Activated naive CD8-positive, alpha-beta T cell treated with anti-CD3 and anti-CD28 coated beads, Interleukin-2, amount 10 ng/mL, durations not matched to agents 7 days and 5 days (primary cell): ENCODE measurements at regions not wholly inside any gene's neighbourhood (a gene's known extent, or its start where the extent isn't known, plus 50 kb on each side); places are given as distances from the start of the nearest gene placed in this dataset.

Source experiments
- ATAC-seq: fragments of 150-1000 bp; cut with Tn5 transposase; one replicate; pipeline ENCODE4 v1.10.0; 2021; ENCODE audit warnings: low read depth, moderate library complexity
- POLR2A ChIA-PET: fragments of 350-600 bp; sonication (Branson Sonifier 250); formaldehyde crosslinking; loops from one replicate; lab custom pipeline; 2021; ENCODE audit warnings: antibody characterized with exemption; lab: Charles Lee
- DNase-seq: peaks from one replicate; pipeline ENCODE4 v3.0.0; 2021
- H3K27ac Mint-ChIP-seq: one replicate; pipeline ENCODE4 v1.8.0; 2022; ENCODE audit warnings: mild to moderate bottlenecking, mixed read lengths
- H3K27me3 Mint-ChIP-seq: one replicate; pipeline ENCODE4 v1.8.0; 2022; ENCODE audit warnings: mild to moderate bottlenecking, moderate library complexity, mixed read lengths
- H3K36me3 Mint-ChIP-seq: one replicate; pipeline ENCODE4 v1.8.0; 2021; ENCODE audit warnings: mild to moderate bottlenecking, mixed read lengths
- H3K4me1 Mint-ChIP-seq: one replicate; pipeline ENCODE4 v1.8.0; 2021; ENCODE audit warnings: mixed read lengths
- H3K4me3 Mint-ChIP-seq: one replicate; pipeline ENCODE4 v1.8.0; 2022; ENCODE audit warnings: mild to moderate bottlenecking, moderate library complexity, mixed read lengths
- H3K9me3 Mint-ChIP-seq: one replicate; pipeline ENCODE4 v1.8.0; 2021; ENCODE audit warnings: mixed read lengths

DNA sequence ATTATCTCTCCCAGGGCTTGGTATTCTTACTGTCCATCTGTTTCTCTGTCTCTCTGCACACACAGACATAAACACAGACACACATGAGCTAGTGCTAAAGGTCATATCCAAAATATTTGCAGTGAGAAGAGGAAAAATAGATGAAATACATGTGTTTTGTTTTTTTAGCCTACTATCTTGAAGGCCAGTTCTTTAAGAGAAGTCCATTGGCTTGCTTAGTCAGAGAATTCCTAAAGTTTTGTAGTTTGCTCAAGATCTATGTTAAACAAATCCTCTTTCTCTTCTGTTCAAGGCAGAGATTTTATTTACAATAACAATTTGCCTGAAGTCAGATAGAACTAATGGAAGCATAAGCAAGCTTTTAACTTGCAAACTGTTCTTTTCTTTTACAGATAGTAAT lies 120.0 kb upstream of the AKIRIN2 start:
- Mint-ChIP-seq H3K4me1 (no peaks in the 10 kb centered on the region), H3K4me3 (no peak overlapping the region), H3K27ac (no peak overlapping the region), H3K27me3 (no peaks in the 10 kb centered on the region), H3K9me3 (no peaks in the 10 kb centered on the region), H3K36me3 (no peaks in the 10 kb centered on the region)
- POLR2A ChIA-PET, result no interaction called here
- ATAC-seq, result no peak
- DNase-seq, result no peak

DNA sequence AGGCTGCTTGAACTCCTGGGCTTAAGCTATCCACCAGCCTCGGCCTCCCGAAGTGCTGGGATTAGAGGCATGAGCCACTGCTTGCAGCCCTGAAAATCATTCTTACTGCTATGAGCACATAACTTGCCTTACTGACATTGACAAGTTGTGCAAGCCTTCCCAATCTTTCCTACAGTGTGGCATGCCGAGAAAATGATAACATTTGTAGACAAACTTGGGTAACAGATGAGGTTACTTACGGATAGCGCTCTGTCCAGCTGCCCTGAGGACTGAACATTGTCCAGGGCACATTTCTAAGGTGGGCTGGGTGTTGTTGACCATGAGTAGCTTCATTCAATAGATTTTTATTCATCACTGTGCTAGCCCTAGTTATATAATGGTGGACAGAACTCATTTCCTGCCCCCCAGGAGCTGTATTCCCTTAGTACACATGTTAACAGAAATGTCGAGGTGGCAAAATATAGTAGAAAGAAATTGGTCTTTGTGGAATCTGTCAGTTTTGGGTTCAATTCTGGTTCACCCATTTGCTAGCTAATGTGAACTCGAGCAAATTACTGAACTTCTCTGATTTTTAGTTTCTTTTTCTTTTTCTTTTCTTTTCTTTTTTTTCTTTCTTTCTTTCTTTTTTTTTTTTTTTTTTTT lies 118.4 kb upstream of the AKIRIN2 start:
- H3K4me1 Mint-ChIP-seq, result no peaks in the 10 kb centered on the region
- DNase-seq (no peak), ATAC-seq (no peak)
- no peaks in the 10 kb centered on the region for H3K36me3 Mint-ChIP-seq
- H3K27ac Mint-ChIP-seq, result no peak overlapping the region
- POLR2A ChIA-PET, result interaction anchor here (0.7 kb wide), 1 partner anchor 15 kb away, joined by 3 read pairs; no protein-coding TSS in a partner anchor
- peaks cover 3% of the 10 kb centered on the region for H3K27me3 Mint-ChIP-seq
- H3K4me3 Mint-ChIP-seq, result no peak overlapping the region
- H3K9me3 Mint-ChIP-seq, result no peaks in the 10 kb centered on the region

DNA sequence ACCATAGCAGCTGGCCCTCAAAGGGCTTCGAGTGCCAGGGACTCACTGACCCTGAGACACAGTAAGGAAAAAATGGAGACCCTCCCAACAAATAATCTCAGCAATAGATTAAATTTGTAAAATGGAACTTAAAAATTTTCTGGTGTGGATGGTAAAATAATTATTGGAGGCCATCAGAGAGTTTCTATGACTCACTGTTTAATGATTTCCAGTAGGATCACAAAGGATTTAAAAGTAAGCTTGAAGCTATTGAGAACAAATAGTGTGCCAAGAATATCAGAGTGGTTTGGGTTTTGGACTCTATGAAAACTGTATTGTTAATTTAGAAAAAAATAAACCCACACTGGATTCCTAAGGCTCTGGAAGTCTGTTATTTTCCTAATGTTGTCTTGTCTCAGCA lies 115.2 kb upstream of the AKIRIN2 start:
- no peaks in the 10 kb centered on the region for H3K9me3 Mint-ChIP-seq
- ATAC-seq (no peak), DNase-seq (no peak)
- no peaks in the 10 kb centered on the region for H3K4me1 Mint-ChIP-seq
- no peak overlapping the region for H3K27ac Mint-ChIP-seq
- H3K27me3 Mint-ChIP-seq, result peaks cover 6% of the 10 kb centered on the region
- POLR2A ChIA-PET, result no interaction called here
- H3K36me3 Mint-ChIP-seq, result no peaks in the 10 kb centered on the region
- H3K4me3 Mint-ChIP-seq, result no peak overlapping the region

DNA sequence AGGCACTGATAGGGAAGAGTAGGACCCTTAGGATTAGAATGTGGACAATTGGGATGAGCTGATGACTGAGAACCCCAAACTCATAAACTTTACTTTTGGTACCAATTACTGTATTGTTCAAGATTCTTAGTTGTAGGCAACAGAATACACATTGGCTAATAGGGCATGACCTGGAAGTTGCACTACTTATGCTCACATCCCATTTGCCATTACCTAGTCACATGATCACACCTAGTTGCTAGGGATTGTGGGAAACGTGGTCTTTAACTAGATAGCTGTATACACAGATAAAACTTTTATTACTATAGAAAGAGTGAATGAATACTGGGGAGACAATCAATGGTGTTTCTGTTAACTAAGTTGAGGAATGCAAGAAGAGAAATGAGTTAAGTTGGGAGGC lies 113.4 kb upstream of the AKIRIN2 start:
- no peaks in the 10 kb centered on the region for H3K4me1 Mint-ChIP-seq
- POLR2A ChIA-PET, result no interaction called here
- no peak for ATAC-seq
- H3K9me3 Mint-ChIP-seq, result no peaks in the 10 kb centered on the region
- no peaks in the 10 kb centered on the region for H3K36me3 Mint-ChIP-seq
- H3K27me3 Mint-ChIP-seq, result peaks cover 6% of the 10 kb centered on the region
- H3K27ac Mint-ChIP-seq, result no peak overlapping the region
- H3K4me3 Mint-ChIP-seq, result no peak overlapping the region
- DNase-seq, result no peak

DNA sequence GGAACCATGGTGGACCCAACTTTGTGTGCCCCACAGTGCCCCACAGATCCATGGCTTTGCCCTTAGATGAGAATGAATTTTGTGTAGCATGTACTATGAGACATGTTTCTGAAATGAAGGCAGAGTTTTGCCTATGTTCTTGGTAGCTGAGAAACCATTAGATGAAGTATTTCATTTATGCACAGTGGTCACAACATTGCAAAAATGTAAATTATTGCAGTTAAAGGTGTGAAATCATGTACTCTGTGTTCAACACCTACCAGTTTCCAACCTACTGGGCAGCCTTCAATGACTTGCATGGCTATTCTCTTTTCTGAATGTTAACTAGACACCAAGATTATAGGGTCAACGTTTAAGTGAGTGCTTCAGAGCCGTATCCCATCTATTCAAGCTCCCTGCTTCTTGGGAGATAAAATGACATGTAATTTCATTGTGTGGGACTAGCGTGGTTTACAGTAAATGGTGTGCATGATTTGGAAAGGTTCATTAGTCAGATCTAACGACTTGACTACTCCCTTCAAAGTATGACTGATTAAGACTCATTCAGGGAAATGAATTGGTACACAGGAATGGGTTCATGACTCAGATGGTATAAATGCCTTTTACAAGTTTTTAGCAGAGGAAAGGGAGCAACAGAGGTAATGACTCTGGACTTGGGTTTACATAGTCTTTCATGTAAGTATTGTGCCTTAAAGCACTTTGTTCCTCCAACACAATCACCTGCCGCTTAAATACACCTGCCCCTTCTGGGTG lies 106.1 kb upstream of the AKIRIN2 start:
- no peak for ATAC-seq
- Mint-ChIP-seq H3K4me3 (no peak overlapping the region), H3K27me3 (peaks cover 15% of the 10 kb centered on the region), H3K27ac (no peak overlapping the region), H3K9me3 (no peaks in the 10 kb centered on the region), H3K36me3 (no peaks in the 10 kb centered on the region), H3K4me1 (no peaks in the 10 kb centered on the region)
- POLR2A ChIA-PET, result no interaction called here
- no peak for DNase-seq

DNA sequence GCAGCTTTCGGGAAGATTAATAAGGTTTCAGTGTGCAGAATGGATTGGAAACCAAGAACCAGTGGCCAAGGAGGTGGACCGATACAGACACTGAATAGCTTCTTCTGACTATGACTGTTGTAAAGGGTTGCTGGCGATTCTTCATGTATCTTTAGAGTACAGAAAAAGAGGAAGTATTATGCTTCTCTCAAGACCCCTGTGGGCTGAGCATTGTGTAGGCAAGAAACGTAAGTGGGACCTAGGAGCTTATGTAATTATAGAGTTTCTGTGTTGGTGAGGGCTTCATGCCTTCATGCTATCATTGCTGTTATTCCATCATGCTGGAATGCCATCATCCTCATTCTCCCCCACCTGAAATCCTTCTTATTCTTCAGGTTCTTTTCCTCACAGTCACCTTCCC lies 105.4 kb upstream of the AKIRIN2 start:
- Mint-ChIP-seq H3K4me1 (no peaks in the 10 kb centered on the region), H3K27me3 (peaks cover 15% of the 10 kb centered on the region), H3K9me3 (no peaks in the 10 kb centered on the region), H3K4me3 (no peak overlapping the region), H3K27ac (no peak overlapping the region), H3K36me3 (no peaks in the 10 kb centered on the region)
- POLR2A ChIA-PET, result no interaction called here
- ATAC-seq, result no peak
- no peak for DNase-seq

DNA sequence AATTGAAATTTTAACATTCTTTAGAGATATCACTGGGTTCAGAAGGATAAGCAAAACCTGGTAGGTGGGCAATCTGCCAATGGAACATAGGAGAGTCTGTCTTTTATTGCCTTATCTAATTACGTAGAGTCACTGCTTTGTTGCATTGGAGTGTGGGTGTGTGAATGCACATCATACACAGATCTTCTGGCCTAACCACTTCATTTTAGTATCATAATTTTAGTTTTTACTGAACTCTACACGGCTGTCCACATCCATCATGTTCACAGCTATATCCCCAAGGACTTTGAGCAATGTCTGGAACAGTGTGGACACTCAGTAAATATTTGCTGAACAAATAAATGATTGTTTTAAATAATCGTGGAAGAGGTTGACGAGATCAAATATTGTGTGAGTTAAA lies 104.6 kb upstream of the AKIRIN2 start:
- no peak overlapping the region for H3K4me3 Mint-ChIP-seq
- H3K27ac Mint-ChIP-seq, result no peak overlapping the region
- H3K27me3 Mint-ChIP-seq, result peaks cover 17% of the 10 kb centered on the region
- H3K9me3 Mint-ChIP-seq, result no peaks in the 10 kb centered on the region
- H3K36me3 Mint-ChIP-seq, result no peaks in the 10 kb centered on the region
- DNase-seq, result no peak
- POLR2A ChIA-PET, result no interaction called here
- H3K4me1 Mint-ChIP-seq, result no peaks in the 10 kb centered on the region
- no peak for ATAC-seq

DNA sequence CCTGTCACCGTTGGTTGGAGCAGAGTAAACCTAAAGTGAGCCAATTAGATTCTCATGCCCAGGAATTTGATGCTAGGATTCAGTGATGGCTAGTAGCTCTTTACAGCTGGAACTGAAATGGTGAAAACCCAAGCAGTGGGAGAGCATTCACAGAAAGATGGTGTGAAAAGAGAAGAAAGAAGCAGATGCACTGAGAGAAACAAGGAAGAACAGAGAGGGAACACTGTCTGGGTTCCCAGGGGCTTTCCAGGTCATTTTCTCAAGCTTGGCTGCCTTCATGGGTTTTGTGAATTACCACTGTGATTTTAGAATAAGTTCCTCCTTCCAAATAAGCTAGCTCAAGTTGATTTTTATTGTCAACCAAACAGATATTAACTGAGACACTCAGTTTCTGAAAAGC lies 104.1 kb upstream of the AKIRIN2 start:
- Mint-ChIP-seq H3K9me3 (no peaks in the 10 kb centered on the region), H3K4me1 (no peaks in the 10 kb centered on the region), H3K27me3 (peaks cover 22% of the 10 kb centered on the region), H3K27ac (no peak overlapping the region), H3K36me3 (no peaks in the 10 kb centered on the region), H3K4me3 (no peak overlapping the region)
- ATAC-seq (no peak), DNase-seq (no peak)
- POLR2A ChIA-PET, result no interaction called here

DNA sequence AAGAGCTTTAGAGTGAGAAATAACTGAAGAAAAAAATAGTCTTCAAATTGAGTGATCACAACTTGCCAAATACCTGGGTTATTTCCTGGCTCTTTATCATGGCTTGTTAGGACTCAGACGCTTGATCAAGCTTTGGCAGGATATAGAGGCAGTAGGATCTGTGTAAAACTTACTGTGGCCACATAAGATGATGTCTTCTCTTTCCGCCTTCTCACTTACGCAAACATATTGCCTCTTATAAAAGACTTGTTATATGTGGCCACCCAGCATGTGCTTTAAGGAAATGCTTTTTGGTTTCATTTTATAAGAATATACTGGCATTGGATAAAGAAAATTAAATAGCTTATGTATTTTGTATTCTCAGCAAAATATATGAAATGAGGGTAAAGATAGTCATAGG lies 101.8 kb upstream of the AKIRIN2 start:
- no peak overlapping the region for H3K27ac Mint-ChIP-seq
- POLR2A ChIA-PET, result no interaction called here
- H3K4me1 Mint-ChIP-seq, result peaks cover 4% of the 10 kb centered on the region
- DNase-seq (no peak), ATAC-seq (no peak)
- no peaks in the 10 kb centered on the region for H3K9me3 Mint-ChIP-seq
- peaks cover 25% of the 10 kb centered on the region for H3K27me3 Mint-ChIP-seq
- no peaks in the 10 kb centered on the region for H3K36me3 Mint-ChIP-seq
- no peak overlapping the region for H3K4me3 Mint-ChIP-seq

DNA sequence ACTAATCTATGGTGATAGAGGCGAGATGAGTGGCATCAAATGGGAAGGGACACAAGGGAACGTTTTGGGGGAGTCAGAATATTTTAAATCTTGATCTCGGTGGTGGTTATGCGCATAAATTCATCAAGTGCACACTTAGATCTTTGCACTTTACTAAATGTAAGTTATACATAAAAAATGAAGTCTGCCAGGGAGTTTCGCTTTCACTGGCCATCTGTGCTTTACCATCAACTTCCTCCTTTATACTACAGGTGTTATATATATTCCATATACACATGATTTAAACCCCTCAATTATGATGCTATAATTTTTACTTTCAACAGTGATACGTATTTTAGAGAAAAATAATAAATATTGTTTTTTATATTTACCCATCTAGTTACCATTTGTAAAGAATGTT lies 97.6 kb upstream of the AKIRIN2 start:
- H3K27me3 Mint-ChIP-seq, result peaks cover 17% of the 10 kb centered on the region
- no peaks in the 10 kb centered on the region for H3K36me3 Mint-ChIP-seq
- no peaks in the 10 kb centered on the region for H3K9me3 Mint-ChIP-seq
- POLR2A ChIA-PET, result no interaction called here
- H3K27ac Mint-ChIP-seq, result no peak overlapping the region
- DNase-seq, result no peak
- no peak overlapping the region for H3K4me3 Mint-ChIP-seq
- ATAC-seq, result no peak
- H3K4me1 Mint-ChIP-seq, result peaks cover 5% of the 10 kb centered on the region

DNA sequence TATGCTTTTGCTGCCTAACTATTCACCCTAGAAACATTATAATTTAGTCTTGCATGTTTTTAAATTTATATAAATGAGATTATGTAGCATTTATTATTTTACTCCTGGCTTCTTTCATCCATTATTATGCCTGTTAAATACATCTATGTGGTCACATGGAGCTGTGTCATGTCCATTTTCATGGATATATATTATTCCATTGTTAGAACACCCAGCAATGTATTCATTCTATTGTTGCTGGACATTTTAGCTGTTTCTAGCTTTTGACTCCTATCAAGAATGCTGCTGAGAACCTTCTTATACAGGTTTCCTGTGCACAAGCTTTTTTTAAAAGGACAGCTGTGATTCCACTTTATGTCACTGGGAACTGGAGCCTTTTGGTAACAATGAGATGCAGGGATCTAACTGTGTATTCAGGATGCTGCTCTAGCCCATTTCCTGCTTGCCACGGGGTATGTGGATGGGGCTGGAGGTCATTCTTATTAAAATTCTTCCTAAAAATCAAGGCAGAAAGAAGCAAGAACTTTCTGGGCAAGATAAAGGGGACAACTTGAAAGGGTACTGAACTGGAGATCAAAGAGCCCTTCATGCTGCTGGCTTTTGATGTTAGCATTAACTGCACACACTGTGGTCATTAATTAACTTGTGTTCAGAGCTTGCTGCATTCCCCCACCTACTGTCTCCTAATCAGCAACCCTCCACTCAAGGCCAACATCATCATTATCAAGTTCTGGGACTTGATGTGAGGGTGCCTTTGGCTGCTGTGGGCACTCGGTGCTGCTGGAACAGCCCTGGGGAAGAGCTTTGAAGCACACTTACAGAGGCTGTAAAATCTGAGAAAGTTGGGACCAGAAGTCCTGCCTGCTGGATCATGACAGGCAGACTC lies 96.6 kb upstream of the AKIRIN2 start:
- Mint-ChIP-seq H3K4me1 (peaks cover 5% of the 10 kb centered on the region), H3K27ac (no peak overlapping the region), H3K27me3 (peaks cover 23% of the 10 kb centered on the region), H3K9me3 (no peaks in the 10 kb centered on the region), H3K4me3 (no peak overlapping the region), H3K36me3 (no peaks in the 10 kb centered on the region)
- POLR2A ChIA-PET, result no interaction called here
- DNase-seq, result no peak
- ATAC-seq, result no peak

DNA sequence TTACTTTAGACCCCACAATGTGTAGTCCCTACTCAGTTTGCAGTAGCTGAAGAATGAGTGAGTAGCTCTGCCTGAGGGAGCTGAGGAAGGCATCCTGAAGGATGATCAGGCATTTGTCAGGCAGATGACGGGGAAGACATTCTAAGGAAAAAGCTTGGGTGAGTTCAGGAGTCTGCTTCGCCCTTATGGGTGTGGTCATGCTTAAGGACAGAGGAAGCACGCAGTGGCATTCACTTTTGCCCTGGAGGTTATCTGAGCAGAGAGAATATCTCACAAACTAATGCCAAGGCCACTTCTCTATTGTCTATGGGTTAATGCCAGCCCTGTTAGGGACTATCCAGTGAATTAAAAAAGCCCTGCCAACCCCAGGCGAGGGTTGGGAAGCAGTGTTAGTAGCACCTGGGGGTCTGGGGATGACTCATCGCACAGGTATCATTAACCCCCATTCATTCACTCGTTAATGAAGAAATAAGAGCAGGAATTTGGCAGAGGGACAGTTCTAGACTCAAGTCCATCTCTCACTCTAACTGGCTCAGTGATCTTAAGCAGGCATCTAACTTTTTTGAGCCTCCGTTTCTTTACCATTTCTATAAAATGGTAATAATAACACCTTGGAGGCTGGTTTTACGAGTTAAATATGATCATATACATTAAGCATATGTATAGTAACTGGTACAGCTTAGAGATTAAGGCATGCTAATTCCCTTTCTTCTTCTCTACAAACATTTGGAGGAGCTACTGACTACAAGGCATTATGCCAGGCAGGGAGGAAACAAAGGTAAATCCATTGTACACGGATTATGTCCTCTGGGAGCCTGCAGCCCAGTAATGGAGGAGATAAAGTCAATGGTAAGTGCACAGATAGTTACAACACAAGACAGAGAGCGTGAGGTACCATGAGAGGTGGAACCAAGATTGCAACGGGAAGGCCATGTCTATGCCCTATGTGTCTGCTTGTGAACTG lies 93.2 kb upstream of the AKIRIN2 start:
- POLR2A ChIA-PET, result no interaction called here
- ATAC-seq (no peak), DNase-seq (no peak)
- Mint-ChIP-seq H3K9me3 (no peaks in the 10 kb centered on the region), H3K36me3 (no peaks in the 10 kb centered on the region), H3K4me3 (no peak overlapping the region), H3K27ac (no peak overlapping the region), H3K4me1 (peaks cover 5% of the 10 kb centered on the region), H3K27me3 (peaks cover 25% of the 10 kb centered on the region)

DNA sequence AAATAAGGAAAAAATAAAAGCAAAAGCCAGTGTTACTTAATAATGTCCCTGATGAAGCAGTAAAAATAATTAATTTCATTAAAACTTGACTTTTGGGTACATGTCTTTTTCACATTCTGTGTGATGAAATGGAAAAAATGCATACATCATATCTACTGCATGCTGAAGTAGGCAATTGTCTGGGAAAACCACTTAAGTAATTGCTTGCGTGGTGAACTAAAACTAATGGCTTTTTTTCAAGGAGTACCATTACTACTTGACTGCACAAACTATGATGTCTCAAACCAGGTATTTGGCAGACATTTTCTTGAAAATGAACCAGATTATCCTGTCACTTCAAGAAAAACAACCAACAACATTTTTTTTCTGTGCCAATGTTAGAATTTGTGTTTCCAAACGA lies 91.3 kb upstream of the AKIRIN2 start:
- no peak for ATAC-seq
- H3K9me3 Mint-ChIP-seq, result no peaks in the 10 kb centered on the region
- DNase-seq, result no peak
- POLR2A ChIA-PET, result no interaction called here
- H3K27ac Mint-ChIP-seq, result no peak overlapping the region
- H3K36me3 Mint-ChIP-seq, result no peaks in the 10 kb centered on the region
- H3K4me1 Mint-ChIP-seq, result peaks cover 2% of the 10 kb centered on the region
- no peak overlapping the region for H3K4me3 Mint-ChIP-seq
- peaks cover 32% of the 10 kb centered on the region for H3K27me3 Mint-ChIP-seq
